ENCODE measurements at regions not wholly inside any gene's neighbourhood (a gene's known extent, or its start where the extent isn't known, plus 50 kb on each side); places are given as distances from the start of the nearest gene placed in this dataset.

- no peak for TF ChIP-seq TAF1 (IDR thresholded peaks at IDR 0.05; ENCODE audit: low read depth)
- no peak for TF ChIP-seq NFIC (IDR thresholded peaks at IDR 0.05)
- no peak for TF ChIP-seq FOXM1 (IDR thresholded peaks at IDR 0.05; ENCODE audit: borderline replicate concordance, low read depth)
- no peak for TF ChIP-seq TCF12 (IDR thresholded peaks at IDR 0.05; ENCODE audit: low read depth)
- TF ChIP-seq EP300 (IDR thresholded peaks at IDR 0.05; ENCODE audit: borderline replicate concordance) = no peak
- no peak for TF ChIP-seq CEBPB (IDR thresholded peaks at IDR 0.05)
- no peak for TF ChIP-seq RAD21 (IDR thresholded peaks at IDR 0.05; ENCODE audit: low read depth)
- no peak for TF ChIP-seq EGR1 (IDR thresholded peaks at IDR 0.05)
- TF ChIP-seq ZBTB7A (IDR thresholded peaks at IDR 0.05; ENCODE audit: low read depth) = no peak
- TF ChIP-seq, protein P1, sequence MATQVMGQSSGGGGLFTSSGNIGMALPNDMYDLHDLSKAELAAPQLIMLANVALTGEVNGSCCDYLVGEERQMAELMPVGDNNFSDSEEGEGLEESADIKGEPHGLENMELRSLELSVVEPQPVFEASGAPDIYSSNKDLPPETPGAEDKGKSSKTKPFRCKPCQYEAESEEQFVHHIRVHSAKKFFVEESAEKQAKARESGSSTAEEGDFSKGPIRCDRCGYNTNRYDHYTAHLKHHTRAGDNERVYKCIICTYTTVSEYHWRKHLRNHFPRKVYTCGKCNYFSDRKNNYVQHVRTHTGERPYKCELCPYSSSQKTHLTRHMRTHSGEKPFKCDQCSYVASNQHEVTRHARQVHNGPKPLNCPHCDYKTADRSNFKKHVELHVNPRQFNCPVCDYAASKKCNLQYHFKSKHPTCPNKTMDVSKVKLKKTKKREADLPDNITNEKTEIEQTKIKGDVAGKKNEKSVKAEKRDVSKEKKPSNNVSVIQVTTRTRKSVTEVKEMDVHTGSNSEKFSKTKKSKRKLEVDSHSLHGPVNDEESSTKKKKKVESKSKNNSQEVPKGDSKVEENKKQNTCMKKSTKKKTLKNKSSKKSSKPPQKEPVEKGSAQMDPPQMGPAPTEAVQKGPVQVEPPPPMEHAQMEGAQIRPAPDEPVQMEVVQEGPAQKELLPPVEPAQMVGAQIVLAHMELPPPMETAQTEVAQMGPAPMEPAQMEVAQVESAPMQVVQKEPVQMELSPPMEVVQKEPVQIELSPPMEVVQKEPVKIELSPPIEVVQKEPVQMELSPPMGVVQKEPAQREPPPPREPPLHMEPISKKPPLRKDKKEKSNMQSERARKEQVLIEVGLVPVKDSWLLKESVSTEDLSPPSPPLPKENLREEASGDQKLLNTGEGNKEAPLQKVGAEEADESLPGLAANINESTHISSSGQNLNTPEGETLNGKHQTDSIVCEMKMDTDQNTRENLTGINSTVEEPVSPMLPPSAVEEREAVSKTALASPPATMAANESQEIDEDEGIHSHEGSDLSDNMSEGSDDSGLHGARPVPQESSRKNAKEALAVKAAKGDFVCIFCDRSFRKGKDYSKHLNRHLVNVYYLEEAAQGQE (IDR thresholded peaks at IDR 0.05; ENCODE audit: low read depth) = no peak
- no peak for TF ChIP-seq USF1 (IDR thresholded peaks at IDR 0.05)
- TF ChIP-seq YY1 (IDR thresholded peaks at IDR 0.05; ENCODE audit: low read depth) = no peak
- TF ChIP-seq CREB1 (IDR thresholded peaks at IDR 0.05; ENCODE audit: low read depth) = no peak
- TF ChIP-seq TEAD4 (IDR thresholded peaks at IDR 0.05) = no peak
- TF ChIP-seq MAX (IDR thresholded peaks at IDR 0.05) = no peak
These were observed 435.2 kb downstream of the ZFHX3 start for GRCh38 chr16:72612718-72613117.

DNA sequence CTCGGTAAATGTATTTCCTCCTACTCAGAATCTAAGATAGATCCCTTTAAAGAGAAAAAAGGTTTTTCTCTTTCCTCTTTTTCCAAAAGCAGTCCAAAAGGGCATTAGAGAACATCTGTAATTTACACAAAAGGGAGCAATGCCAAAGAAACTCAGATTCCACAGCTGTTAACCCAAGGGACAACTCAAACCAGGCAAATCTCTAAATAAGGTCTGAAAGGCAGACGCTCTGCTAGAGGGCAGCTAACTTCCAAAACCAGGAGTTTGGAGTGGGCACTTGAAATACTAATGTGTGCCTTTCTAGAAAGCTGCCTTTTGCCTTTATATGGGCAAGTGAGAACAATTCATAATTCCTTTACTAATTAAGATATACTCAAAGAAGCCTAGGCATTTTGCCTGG, 435.7 kb downstream of the ZFHX3 start:
- TF ChIP-seq CREB1 (IDR thresholded peaks at IDR 0.05; ENCODE audit: low read depth) = no peak
- no peak for TF ChIP-seq EGR1 (IDR thresholded peaks at IDR 0.05)
- no peak for TF ChIP-seq TCF12 (IDR thresholded peaks at IDR 0.05; ENCODE audit: low read depth)
- no peak for TF ChIP-seq TAF1 (IDR thresholded peaks at IDR 0.05; ENCODE audit: low read depth)
- no peak for TF ChIP-seq RAD21 (IDR thresholded peaks at IDR 0.05; ENCODE audit: low read depth)
- no peak for TF ChIP-seq MAX (IDR thresholded peaks at IDR 0.05)
- no peak for TF ChIP-seq EP300 (IDR thresholded peaks at IDR 0.05; ENCODE audit: borderline replicate concordance)
- no peak for TF ChIP-seq YY1 (IDR thresholded peaks at IDR 0.05; ENCODE audit: low read depth)
- TF ChIP-seq FOXM1 (IDR thresholded peaks at IDR 0.05; ENCODE audit: borderline replicate concordance, low read depth) = no peak
- TF ChIP-seq TEAD4 (IDR thresholded peaks at IDR 0.05) = no peak
- TF ChIP-seq ZBTB7A (IDR thresholded peaks at IDR 0.05; ENCODE audit: low read depth) = no peak
- TF ChIP-seq, protein P1 (IDR thresholded peaks at IDR 0.05; ENCODE audit: low read depth) = no peak
- no peak for TF ChIP-seq USF1 (IDR thresholded peaks at IDR 0.05)
- no peak for TF ChIP-seq NFIC (IDR thresholded peaks at IDR 0.05)
- no peak for TF ChIP-seq CEBPB (IDR thresholded peaks at IDR 0.05)

DNA sequence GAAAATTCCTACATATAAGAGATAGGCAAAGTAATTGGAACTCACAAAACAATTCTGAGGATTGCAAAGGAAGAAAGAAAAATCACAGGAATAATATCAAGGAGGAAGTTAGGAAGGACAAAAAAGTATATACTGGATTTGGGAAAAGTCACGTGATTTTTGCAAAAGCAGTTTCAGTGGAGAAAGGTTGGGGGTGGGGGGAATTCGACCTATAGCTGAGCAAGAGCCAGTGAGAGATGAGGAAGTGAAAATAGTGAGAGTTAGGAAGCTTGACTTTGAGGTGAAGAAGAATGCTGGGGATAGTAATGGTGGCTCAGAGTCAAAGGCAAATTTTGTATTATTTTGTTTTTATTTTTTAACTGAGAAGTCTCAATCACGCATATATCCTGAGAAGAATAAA, 438.0 kb upstream of the PMFBP1 start:
- TF ChIP-seq CREB1 (IDR thresholded peaks at IDR 0.05; ENCODE audit: low read depth) = no peak
- no peak for TF ChIP-seq TEAD4 (IDR thresholded peaks at IDR 0.05)
- TF ChIP-seq, protein P1 (IDR thresholded peaks at IDR 0.05; ENCODE audit: low read depth) = no peak
- TF ChIP-seq CEBPB (IDR thresholded peaks at IDR 0.05) = no peak
- TF ChIP-seq MAX (IDR thresholded peaks at IDR 0.05) = no peak
- no peak for TF ChIP-seq ZBTB7A (IDR thresholded peaks at IDR 0.05; ENCODE audit: low read depth)
- TF ChIP-seq YY1 (IDR thresholded peaks at IDR 0.05; ENCODE audit: low read depth) = no peak
- no peak for TF ChIP-seq TCF12 (IDR thresholded peaks at IDR 0.05; ENCODE audit: low read depth)
- TF ChIP-seq TAF1 (IDR thresholded peaks at IDR 0.05; ENCODE audit: low read depth) = no peak
- TF ChIP-seq FOXM1 (IDR thresholded peaks at IDR 0.05; ENCODE audit: borderline replicate concordance, low read depth) = no peak
- no peak for TF ChIP-seq EGR1 (IDR thresholded peaks at IDR 0.05)
- no peak for TF ChIP-seq EP300 (IDR thresholded peaks at IDR 0.05; ENCODE audit: borderline replicate concordance)
- no peak for TF ChIP-seq RAD21 (IDR thresholded peaks at IDR 0.05; ENCODE audit: low read depth)
- no peak for TF ChIP-seq NFIC (IDR thresholded peaks at IDR 0.05)
- TF ChIP-seq USF1 (IDR thresholded peaks at IDR 0.05) = no peak
